NCI-H1694 treated with DMSO at 0.1 percent for 48 hours (cell line): ENCODE measurements at regions not wholly inside any gene's neighbourhood (a gene's known extent, or its start where the extent isn't known, plus 50 kb on each side); places are given as distances from the start of the nearest gene placed in this dataset.
"Not testable (repeated sequence)": the region's sequence is repeated elsewhere in the genome, so short reads cannot be mapped to it uniquely, and the experiment has no call there.

ENCODE experiments used
- DNase-seq: peaks from one replicate; lab custom pipeline; 2025; lab: John Stamatoyannopoulos, UW

DNA sequence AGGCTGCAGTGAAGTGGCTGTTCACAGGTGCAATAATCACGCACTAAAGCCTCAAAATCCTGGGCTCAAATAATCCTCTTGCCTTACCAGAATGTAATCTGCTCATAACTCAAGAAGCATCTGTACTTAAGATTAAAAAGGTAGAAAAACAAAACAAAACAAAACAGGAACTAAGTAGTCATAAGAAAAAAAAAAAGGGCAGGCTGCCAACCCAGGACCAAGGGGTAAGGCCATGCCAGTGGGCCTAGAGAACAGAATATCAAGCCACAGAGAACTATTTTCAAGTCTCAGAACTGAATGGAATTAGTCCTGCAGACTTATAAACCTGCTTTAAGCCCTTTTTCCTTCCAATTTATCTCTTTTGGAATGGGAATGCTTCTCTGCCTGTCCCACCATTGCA lies 64.8 kb upstream of the TBC1D3K start:
- DNase-seq = no peak

DNA sequence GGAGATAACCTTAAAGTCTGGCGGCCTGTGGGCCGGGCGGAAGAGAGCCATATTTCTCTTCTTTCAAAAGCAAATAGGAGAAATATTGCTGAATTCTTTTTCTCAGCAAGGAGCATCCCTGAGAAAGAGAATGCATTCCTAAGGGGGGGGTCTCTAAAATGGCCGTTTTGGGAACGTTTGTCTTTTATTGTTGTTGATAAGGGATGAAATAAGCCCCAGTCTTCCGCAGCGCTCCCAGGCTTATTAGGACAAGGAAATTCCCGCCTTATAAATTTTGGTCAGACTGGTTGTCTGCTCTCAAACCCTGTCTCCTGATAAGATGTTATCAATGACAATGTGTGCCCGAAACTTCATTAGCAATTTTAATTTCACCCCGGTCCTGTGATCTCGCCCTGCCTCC lies 65.8 kb upstream of the TBC1D3K start:
- not testable (repeated sequence) for DNase-seq

DNA sequence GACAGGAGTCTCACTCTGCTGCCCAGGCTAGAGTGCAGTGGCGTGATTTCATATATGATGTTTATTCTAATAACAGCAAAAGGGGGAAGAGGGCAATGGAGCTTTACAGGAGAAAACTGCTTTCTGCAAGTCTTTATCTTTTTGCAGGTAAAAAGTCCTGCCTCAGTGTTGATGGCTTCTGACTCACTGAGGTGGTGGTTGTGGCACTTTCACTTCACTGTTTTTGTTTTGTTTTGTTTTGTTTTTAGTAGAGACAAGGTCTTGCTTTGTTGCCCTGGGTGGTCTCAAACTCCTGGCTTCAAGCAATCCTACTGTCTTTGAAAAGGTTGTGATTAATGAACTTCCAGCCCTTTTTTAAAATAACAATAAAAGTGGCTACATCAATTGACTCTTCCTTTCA lies 68.0 kb upstream of the TBC1D3K start:
- no peak for DNase-seq

DNA sequence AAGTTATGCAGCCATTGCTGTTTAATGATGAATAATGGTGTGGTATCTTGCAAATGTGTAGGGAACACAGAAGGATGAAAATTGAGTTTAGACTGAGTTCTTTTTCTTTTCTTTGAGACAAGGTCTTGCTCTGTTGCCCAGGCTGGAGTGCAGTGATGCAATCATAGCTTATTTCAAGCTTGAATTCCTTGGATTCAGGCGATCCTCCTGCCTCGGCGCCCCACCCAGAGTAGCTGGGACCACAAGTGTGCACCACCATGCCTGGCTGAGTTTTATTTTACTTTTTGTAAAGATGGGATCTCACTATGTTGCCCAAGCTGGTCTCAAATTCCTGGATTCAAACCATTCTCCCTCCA lies 74.6 kb upstream of the TBC1D3K start:
- no peak for DNase-seq

DNA sequence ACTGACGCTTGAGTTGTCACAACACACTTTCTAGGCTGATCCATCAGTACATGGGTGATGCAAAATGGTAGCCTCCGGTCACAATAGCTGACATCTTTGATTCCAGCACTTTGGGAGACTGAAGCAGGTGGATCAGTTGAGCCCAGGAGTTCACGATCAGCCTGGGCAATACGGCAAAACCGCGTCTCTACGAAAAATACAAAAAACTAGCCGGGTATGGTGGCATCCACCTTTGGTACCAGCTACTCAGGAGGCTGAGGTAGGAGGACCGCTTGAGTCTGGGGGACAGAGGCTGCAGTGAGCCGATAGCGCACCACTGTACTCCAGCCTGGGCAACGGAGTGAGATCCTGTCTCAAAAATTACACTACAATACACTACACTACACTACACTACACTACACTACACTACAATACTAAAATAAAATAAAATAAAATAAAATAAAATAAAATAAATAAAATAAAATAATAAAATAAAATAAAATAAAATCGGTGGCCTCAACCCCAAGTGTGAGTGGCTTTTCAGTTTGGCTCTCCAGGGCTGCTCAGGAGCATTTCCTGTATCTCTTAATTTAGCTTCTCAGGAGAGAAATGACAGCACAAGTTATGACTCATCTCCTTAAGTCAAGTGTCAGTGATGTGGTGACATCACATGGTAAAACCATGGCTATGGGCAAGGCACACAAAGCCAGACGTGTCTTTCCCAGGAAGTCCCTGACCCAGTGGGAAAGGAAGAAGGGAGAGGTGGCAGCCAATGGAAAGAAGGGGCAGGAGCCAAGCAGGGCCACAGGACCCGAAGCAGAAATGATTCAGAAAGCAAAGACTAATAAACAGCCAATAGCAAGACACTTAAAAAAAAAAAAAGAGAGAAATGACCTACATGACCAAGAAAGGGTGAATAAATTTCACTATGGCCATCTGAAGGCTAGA lies 75.3 kb upstream of the TBC1D3K start:
- DNase-seq = no peak

DNA sequence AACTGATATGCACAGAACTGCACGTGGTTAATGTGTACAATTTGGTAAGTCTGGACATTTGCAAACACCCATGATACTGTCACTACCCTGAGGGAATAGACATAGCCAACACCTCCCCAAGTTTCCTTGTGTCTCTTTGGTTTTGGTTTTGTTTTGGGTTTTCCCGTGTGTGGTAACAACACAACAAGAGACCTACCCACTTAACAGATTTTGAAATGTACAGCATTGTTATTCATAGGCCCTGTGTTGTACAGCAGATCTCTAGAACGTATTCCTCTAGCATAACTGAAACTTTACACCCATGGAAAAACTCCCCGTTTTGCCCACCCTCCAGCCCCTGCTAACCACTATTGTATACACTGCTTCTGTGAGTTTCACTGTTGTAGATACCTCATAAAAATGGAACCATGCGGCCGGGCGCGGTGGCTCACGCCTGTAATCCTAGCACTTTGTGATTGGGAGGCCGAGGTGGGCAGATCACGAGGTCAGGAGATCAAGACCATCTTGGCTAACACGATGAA lies 76.3 kb upstream of the TBC1D3K start:
- no peak for DNase-seq

DNA sequence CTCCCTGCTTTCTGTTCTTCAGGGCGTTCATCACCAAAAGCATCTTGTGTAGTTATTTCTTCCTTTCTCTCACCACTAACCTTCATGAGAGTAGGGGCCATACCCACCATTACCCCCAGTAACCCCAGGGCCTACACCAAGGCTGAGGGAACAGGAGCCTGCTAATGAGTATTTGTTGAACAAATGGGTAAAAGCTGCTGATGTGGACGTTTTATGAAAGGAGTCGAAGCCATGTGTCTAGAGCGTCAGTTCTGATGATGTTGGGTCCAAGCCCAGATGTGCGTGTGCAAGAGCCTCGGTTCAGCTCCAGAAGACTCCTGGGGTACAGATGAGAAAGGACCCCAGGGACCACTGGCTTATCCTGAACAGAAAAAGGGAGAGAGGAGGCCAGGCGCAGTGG lies 77.1 kb upstream of the TBC1D3K start:
- no peak for DNase-seq

DNA sequence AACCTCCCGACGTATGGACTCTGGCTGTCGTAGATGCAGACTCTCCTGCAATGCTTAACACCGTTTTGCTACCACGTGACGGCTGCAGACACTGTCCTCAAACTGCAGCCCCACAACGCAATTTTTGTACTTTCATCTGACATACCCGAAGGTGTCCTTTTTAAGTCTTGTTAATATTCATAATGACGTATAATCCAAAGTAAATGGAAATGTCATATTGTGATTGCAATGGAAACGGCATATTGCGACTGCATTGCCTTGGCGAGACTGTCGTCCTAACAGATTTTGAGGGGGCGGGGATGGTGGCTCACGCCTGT lies 79.3 kb upstream of the TBC1D3K start:
- DNase-seq = no peak

DNA sequence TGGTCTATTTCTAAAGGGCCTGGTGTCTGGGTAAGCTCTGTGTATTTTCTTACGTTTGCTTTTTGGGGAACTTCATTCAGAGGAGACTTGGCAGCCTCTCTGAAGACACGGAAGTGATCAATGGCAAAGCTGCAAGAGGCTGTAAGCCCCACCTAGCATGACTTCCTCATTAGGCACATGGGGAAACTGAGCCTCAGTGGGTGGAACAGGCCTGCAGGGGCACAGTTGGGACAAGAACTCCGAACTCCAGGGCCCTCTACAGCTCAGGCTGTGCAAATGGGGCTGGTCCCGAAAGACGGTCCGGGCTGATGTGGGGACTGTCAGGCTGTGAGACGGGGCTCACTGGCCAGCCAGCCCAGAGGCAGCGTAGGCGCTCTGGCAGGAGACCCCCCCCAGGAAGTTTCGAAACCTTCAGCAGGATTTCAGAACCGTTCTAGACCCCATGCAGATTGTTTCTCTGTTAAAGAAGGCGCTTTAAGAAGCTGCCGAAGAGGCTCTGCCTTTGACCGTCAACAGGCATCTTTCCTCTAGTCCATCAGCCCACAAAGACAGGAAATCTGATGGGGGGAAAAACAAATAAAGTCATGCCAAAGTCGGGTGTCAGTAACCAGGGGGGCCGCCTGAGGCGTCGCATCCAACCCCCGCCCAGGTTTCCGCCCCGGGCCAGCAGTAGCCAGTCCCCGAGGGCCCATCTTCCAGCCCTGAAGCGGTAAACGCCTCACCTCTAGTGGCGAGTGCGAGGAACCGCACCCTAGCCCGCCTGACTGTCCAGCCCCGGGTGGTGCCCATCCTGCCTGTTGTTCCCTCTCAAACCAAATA lies 79.8 kb upstream of the TBC1D3K start:
- DNase-seq = no peak

DNA sequence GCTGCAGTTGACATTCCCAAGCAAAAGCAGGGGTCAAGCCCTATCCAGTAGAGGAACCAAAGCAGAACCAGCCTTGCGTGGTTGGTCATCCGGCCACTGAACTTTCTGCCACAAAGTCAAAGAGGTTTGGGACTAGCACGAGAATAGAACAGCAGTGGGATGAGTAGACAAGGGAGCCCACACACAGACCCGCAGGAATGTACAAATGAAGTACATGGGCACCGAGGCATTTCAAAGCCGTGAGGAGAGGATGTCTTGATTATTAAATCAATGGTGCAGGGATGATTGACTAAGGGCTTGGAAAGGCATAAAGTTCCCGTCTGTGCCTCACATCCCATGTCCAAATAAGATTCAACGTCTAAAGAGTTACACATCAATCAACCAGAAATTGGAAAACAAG lies 81.8 kb upstream of the TBC1D3K start:
- DNase-seq = no peak

DNA sequence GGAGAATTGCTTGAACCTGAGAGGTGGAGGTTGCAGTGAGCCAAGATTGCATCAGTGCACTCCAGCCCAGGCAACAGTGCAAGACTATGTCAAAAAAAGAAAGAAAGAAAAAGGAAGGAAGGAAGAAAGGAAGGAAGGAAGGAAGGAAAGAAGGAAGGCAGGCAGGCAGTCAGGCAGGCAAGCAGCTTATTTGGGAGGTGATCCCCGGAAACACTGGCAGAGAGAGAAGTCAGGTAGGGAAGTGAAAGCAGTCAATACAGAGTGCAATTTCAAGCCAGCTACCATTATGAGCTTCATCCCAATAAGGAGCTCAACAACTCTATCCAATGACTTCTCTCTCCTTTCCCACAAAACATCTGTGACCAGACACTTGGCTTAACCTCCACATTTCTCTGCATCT lies 83.0 kb upstream of the TBC1D3K start:
- no peak for DNase-seq

DNA sequence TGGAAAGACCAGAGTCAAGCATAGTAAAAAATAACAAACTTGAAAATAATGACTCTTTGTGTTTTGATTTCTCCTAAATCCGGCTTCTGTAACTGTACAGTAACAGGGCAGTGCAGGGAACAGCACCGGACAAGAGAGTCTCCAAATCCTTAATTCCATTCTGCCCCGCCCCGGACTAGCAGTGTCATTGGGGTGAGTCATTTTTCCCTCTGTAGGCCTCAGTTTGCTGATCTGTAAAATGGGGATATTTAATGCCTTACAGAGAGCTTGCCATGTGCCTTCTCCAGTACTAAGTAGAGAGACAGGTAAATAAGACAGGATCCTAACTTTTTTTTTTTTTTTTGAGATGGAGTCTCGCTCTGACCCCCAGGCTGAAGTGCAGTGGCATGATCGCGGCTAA lies 83.6 kb upstream of the TBC1D3K start:
- no peak for DNase-seq

DNA sequence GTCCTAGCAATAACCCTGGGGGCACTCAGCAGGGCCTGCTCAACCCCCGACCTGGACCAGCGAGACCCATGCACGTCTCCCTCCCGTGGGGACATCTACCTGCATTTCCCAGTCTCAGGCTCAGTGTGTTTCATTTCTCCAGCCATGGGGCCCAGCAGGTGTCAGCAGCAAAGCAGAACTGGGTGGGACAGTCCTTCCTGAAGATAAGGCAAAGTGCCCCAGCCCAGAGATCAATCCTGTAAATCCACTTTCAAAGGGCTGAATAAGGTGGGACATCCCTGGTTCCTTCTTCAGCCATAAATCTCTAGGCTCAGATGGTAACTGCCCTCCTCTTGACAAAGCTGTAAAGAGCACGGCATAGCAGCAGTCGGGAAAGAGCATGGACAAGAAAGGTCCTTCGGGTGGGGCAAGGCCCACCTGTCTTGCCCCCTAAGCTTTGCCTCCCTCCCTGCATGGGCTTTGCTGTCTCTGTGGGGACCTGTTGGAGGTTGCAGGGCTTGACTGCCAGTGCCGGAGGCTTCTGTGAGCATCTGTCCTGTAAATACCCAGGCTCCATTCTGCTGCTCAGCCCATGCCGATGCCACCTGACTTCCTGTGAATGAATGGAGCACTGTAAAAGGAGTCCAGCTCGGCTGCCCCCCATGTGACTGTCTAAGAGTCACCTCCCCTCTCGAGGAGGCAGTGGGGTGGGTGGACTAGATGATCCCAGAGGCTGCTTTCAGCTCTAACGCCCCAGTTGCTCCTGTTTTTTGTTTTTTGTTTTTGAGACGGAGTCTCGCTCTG lies 84.8 kb upstream of the TBC1D3K start:
- DNase-seq = no peak

DNA sequence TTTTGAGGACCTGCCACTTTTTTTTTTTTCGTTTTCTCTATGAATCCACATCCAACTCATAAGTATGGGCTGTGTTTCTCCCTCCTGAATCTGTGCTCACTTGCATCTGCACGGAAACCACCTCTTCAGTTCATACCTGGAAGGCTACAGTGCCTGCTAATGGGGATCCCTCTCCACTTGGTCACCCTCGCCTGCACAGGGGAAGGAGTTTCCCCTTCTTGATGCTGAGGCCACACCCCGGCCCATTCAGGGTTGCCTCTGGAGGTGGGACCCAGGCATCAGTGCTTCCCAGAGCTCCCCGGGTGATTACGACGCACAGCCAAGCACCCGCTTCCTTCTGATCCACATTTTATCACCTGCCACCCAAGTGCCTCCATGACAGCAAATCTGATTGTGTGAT lies 85.9 kb upstream of the TBC1D3K start:
- no peak for DNase-seq

DNA sequence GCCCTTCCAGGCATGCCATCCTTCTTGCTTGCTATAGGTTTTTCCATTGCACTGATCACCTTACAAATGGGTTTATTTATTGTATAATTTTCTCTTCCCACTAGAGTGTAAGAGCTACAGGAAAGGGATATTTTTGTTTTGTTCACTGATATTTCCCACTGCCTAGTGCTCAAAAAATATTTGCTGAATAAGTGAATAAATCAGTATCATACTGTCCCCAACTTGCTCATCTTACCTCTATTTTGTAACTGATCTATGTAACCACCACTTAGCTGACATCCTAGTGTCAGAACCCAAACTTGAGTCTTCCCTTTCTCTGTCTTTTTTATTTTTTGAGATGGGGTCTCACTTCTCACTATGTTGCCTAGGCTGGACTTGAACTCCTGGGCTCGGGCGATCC lies 87.6 kb upstream of the TBC1D3K start:
- no peak for DNase-seq

DNA sequence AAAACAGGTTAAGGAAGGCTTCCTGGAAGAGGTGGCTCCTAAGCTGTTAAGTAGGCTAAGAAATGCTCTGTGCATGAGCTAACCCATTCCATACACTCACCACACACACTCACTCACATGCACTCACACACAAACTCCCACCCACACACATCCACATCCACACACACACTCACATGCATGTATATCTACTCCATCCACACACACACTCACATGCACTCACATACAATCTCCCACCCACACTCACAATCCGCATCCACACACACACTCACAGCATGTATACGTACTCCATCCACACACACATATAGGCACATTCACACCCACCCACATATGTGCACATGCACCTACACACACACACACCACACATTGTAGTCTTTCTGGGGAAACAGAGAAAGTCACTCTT lies 89.3 kb upstream of the HNF1B start:
- DNase-seq = no peak

DNA sequence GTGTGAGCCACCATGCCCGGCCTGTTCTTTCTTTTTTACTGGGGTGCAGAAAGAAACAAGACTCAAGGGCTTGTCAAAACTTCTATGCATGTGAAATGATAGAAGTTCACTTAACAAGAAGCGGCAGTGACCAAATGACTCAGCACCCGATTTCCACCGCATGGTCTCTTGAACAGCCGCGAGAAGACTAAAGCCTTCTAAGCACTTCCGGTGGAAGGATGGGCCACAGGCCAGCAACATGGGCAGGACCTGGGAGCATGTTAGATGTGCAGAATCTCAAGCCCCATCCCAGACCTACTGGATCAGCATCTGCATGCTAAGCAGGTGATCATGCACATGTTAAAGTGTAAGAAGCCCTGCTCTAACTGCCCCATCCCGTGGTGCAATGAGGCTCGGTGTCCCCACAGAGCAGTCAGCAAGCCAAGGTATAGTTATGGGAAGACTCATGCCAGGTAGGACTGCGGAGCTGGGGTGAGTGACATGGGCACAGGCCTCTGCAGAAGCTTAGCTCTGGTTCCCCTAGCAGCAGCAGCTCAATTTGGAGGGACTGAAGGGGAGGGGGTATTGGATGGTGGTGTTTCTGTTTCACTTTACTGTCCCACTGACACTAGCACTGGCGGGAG lies 88.5 kb upstream of the HNF1B start:
- DNase-seq = no peak

DNA sequence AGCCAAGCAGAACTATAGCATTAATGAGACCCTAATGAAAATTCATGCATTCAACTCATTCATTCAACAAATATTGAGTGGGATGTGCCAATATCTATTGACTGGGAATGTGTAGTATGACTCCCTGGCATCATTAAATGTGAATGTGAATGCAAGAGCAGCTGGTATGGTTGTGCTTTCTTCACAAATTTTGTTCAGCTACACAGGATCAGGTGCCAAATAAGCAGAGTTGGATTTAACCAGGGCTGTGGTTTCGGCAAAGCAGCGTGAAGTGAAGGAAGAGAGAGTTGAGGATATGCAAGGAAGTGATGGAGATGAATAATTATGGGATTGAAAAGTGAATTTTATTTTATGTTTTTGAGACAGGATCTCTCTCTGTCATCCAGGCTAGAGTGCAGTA lies 87.1 kb upstream of the HNF1B start:
- peak; percentile 38 for DNase-seq

DNA sequence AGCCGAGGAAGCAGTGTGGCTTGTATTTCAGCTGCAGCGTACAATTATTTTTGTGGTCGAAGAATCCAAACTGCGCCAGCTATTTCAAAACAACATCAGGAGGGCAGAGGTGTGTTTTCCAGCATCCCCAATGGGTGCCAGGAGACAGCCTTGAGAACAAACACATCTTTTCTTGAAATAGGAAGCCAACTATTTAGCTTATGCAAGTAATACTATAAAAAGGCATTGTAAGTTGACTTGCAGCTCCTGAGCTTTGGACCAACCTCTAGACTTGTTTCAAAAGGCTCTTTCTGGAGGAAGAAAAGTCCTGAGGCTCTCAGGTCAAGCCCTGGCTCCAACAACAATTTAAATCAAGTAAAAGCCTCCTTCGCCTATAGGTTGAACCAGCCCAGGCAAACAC lies 86.6 kb upstream of the HNF1B start:
- no peak for DNase-seq

DNA sequence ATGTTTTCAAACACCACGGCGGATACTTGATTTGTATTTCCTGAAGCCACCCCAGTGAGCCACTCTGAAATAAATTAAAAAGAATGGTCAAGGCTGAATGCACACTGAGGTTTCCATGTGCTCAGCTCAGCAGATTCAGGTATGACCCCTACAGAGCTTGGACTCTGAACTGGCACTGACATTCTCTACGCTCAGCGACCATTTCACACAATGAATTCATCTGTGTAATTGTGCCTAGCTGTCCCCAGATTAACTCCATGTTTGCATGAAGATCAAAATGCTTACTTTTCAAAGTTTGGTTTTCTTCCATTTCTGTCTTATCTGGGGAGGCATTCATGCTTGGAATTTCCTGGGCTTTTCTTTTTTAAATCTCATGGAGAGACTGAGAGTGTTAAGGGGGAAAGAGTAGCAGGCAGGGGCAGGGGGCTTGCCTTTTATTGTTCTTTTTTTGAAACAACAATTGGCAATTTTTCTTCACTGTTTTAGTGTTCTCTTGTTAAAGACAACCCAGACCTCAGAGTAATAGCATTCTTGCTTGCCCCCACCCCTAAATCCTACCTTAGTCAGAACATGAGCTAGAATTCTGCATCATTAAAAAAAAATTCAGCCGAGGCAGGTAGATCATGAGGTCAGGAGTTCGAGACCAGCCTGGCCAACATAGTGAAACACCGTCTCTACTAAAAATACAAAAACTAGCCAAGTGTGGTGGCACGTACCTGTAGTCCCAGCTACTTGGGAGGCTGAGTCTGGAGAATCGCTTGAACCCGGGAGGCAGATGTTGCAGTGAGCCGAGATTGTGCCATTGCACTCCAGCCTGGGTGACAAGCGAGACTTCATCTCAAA lies 85.5 kb upstream of the HNF1B start:
- no peak for DNase-seq

DNA sequence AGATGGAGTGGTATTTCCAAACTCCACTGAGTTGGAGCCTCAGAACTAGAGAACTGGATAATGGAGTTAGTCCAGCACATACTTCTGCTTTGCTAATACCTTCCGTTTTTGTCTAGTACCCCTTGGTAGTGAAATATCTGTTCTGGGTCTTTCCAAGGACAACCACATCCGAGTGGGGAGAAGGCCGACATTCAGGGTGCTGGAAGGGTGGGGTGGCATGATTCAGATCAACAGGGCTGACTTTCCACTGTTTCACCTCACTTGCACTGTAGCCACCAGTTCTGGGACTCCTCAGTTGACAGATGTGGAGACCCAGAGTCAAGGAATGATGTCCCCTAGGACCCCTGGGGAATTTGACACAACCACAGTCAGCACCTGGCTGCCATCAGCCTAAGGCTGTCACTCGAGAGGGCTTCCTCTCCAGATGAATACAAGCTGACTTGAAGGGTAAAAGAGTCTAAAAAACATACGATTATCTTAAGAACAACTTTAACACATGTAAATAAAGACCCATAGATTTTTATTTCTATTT lies 84.8 kb upstream of the HNF1B start:
- no peak for DNase-seq
